ENCODE measurements at regions not wholly inside any gene's neighbourhood (a gene's known extent, or its start where the extent isn't known, plus 50 kb on each side); places are given as distances from the start of the nearest gene placed in this dataset.

DNA sequence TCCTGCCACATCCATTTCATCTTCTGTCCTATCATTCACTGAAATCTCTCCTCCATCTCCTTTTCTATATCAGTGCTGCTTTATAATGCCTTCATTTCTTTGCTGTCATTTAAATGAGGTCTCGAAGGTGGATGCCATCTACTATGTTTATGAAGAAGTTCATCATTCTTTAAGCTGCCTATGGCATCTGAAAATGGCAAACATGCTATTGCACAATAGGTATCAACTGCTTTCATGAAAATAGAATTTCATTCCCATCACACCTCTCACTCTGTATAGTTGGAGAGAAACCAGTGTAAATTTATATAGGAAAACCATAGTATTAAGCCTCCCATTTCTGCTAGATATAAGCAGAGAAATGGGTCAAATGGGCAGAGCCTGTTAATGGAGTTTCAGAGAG, 100.2 kb downstream of the FGF9 start:
- no peak overlapping the region for H3K4me2 ChIP-seq
- no peaks in the 10 kb centered on the region for H3K27me3 ChIP-seq (ENCODE audit: insufficient read depth)
- no peak overlapping the region for H3K9ac ChIP-seq
- ChIA-PET CTCF (no interaction called here), POLR2A (no interaction called here)
- WGBS (ENCODE audit: low lambda C conversion rate) = 0% methylated on average over 1 of the region's 1 CpG
- DNase-seq = no peak
- no peaks in the 10 kb centered on the region for H3K4me1 ChIP-seq (ENCODE audit: control insufficient read depth in 1 of 2, insufficient read depth in 2 of 2, low read depth in 1 of 2, low read length in 1 of 2)
- no peak overlapping the region for H2AFZ ChIP-seq (ENCODE audit: low read depth)
- H3F3A ChIP-seq (replicated peaks; ENCODE audit: insufficient read depth) = no peaks in the 10 kb centered on the region
- no peak overlapping the region for H3K27ac ChIP-seq (ENCODE audit: low read depth in 2 of 2, low read length in 1 of 2)
- no peak overlapping the region for H3K4me3 ChIP-seq (ENCODE audit: low read depth in 2 of 2, low read length in 1 of 2)
- H4K20me1 ChIP-seq (ENCODE audit: insufficient read depth) = no peaks in the 10 kb centered on the region
- no peaks in the 10 kb centered on the region; the same call in 1 of the 2 replicates for H3K9me2 ChIP-seq
- H3K36me3 ChIP-seq (replicated peaks in 1 of 2; ENCODE audit: control insufficient read depth in 1 of 2, insufficient read depth in 2 of 2, low read length in 1 of 2) = no peaks in the 10 kb centered on the region
- TF ChIP-seq PBX3 (IDR thresholded peaks at IDR 0.05) (no peak), FOSL2 (IDR thresholded peaks at IDR 0.05; ENCODE audit: borderline replicate concordance, low read depth) (no peak), TEAD4 (IDR thresholded peaks at IDR 0.05; ENCODE audit: borderline replicate concordance, insufficient read depth) (no peak), EP300 (IDR thresholded peaks at IDR 0.05; ENCODE audit: borderline replicate concordance in 1 of 2, low read depth in 1 of 2, low read length in 1 of 2) (no peak), SIN3A (IDR thresholded peaks at IDR 0.05; ENCODE audit: borderline replicate concordance, low read depth, low read length) (no peak), TCF12 (IDR thresholded peaks at IDR 0.05) (no peak), ELF1 (IDR thresholded peaks at IDR 0.05) (no peak), YY1 (IDR thresholded peaks at IDR 0.05; ENCODE audit: low read depth) (no peak)
- TF ChIP-seq, protein P1, sequence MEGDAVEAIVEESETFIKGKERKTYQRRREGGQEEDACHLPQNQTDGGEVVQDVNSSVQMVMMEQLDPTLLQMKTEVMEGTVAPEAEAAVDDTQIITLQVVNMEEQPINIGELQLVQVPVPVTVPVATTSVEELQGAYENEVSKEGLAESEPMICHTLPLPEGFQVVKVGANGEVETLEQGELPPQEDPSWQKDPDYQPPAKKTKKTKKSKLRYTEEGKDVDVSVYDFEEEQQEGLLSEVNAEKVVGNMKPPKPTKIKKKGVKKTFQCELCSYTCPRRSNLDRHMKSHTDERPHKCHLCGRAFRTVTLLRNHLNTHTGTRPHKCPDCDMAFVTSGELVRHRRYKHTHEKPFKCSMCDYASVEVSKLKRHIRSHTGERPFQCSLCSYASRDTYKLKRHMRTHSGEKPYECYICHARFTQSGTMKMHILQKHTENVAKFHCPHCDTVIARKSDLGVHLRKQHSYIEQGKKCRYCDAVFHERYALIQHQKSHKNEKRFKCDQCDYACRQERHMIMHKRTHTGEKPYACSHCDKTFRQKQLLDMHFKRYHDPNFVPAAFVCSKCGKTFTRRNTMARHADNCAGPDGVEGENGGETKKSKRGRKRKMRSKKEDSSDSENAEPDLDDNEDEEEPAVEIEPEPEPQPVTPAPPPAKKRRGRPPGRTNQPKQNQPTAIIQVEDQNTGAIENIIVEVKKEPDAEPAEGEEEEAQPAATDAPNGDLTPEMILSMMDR (IDR thresholded peaks at IDR 0.05) = no peak
- no peaks in the 10 kb centered on the region for H3K9me3 ChIP-seq
- H3K79me2 ChIP-seq (ENCODE audit: insufficient read depth) = no peaks in the 10 kb centered on the region

GRCh38 chr13:21777166-21777565, 106.3 kb downstream of the FGF9 start:
- Histone ChIP-seq H3K9me2 (no peaks in the 10 kb centered on the region), H3K79me2 (ENCODE audit: insufficient read depth) (no peaks in the 10 kb centered on the region), H3K36me3 (replicated peaks in 1 of 2; ENCODE audit: control insufficient read depth in 1 of 2, insufficient read depth in 2 of 2, low read length in 1 of 2) (no peaks in the 10 kb centered on the region), H3F3A (replicated peaks; ENCODE audit: insufficient read depth) (no peaks in the 10 kb centered on the region), H3K4me3 (ENCODE audit: low read depth in 2 of 2, low read length in 1 of 2) (no peak overlapping the region), H3K27ac (ENCODE audit: low read depth in 2 of 2, low read length in 1 of 2) (no peak overlapping the region), H4K20me1 (ENCODE audit: insufficient read depth) (no peaks in the 10 kb centered on the region), H2AFZ (ENCODE audit: low read depth) (no peak overlapping the region), H3K4me1 (ENCODE audit: control insufficient read depth in 1 of 2, insufficient read depth in 2 of 2, low read depth in 1 of 2, low read length in 1 of 2) (no peaks in the 10 kb centered on the region), H3K9me3 (no peaks in the 10 kb centered on the region), H3K27me3 (ENCODE audit: insufficient read depth) (no peaks in the 10 kb centered on the region), H3K4me2 (no peak overlapping the region), H3K9ac (no peak overlapping the region)
- no peak for TF ChIP-seq GATA2 (CRISPR knock-in tag; IDR thresholded peaks at IDR 0.05)
- TF ChIP-seq RFX5 (IDR thresholded peaks at IDR 0.05; ENCODE audit: low read length) = no peak
- no peak for TF ChIP-seq POLR2AphosphoS5 (IDR thresholded peaks at IDR 0.05; ENCODE audit: low read depth, low read length)
- WGBS (ENCODE audit: low lambda C conversion rate) = 0% methylated on average over 1 of the region's 1 CpG
- no peak for DNase-seq
- CTCF ChIA-PET = interaction anchor here (0.6 kb wide), 1 partner anchor 21 kb away, joined by 3 read pairs; no protein-coding TSS in a partner anchor
- POLR2A ChIA-PET = no interaction called here

Data from SK-N-SH (cell line).